ENCODE measurements at regions not wholly inside any gene's neighbourhood (a gene's known extent, or its start where the extent isn't known, plus 50 kb on each side); places are given as distances from the start of the nearest gene placed in this dataset.

DNA sequence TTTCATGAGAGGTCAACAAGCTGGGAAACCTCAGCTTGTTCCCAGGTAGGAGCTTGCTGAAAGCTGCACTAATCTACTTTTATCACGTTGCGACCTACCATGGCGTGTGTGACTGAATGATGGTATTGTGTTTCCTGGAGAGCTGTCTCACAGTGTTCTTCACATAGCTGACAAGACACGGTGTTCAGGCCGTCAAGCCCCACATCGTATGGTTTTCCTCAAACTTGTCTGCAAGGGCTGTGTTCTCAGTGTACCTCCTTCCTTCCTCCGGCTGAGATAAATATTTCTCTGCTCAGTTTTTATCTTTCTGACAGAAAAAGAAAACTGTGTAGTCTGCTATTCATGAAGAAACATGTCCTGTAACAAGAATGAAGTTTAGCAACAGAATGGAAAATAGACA is 244.8 kb downstream of the DCDC2C start:
- Histone ChIP-seq H3K4me3 (no peak overlapping the region), H3K9me3 (ENCODE audit: low read depth) (no peaks in the 10 kb centered on the region), H2AFZ (replicated peaks) (no peak overlapping the region), H3F3A (ENCODE audit: low read depth) (no peaks in the 10 kb centered on the region), H3K79me2 (ENCODE audit: low read depth) (no peaks in the 10 kb centered on the region), H3K4me2 (no peak overlapping the region), H3K9ac (no peak overlapping the region), H3K36me3 (no peaks in the 10 kb centered on the region), H3K27ac (no peak overlapping the region), H3K4me1 (no peaks in the 10 kb centered on the region), H3K27me3 (no peaks in the 10 kb centered on the region), H4K20me1 (ENCODE audit: low read depth) (no peaks in the 10 kb centered on the region)
- H3K9me3 Mint-ChIP-seq: peaks cover 27% of the 10 kb centered on the region
- H3K4me1 Mint-ChIP-seq: peaks cover 2% of the 10 kb centered on the region
- peak overlapping the region; percentile 42 for H3K27ac Mint-ChIP-seq
- DNase-seq (ENCODE audit: low spot score): no peak
- H3K36me3 Mint-ChIP-seq: peaks cover 1% of the 10 kb centered on the region
- no peak for TF ChIP-seq EZH2phosphoT487 (IDR thresholded peaks at IDR 0.05)
- no peak overlapping the region for H3K4me3 Mint-ChIP-seq
- no peaks in the 10 kb centered on the region for H3K27me3 Mint-ChIP-seq (ENCODE audit: insufficient read depth, low read depth)

DNA sequence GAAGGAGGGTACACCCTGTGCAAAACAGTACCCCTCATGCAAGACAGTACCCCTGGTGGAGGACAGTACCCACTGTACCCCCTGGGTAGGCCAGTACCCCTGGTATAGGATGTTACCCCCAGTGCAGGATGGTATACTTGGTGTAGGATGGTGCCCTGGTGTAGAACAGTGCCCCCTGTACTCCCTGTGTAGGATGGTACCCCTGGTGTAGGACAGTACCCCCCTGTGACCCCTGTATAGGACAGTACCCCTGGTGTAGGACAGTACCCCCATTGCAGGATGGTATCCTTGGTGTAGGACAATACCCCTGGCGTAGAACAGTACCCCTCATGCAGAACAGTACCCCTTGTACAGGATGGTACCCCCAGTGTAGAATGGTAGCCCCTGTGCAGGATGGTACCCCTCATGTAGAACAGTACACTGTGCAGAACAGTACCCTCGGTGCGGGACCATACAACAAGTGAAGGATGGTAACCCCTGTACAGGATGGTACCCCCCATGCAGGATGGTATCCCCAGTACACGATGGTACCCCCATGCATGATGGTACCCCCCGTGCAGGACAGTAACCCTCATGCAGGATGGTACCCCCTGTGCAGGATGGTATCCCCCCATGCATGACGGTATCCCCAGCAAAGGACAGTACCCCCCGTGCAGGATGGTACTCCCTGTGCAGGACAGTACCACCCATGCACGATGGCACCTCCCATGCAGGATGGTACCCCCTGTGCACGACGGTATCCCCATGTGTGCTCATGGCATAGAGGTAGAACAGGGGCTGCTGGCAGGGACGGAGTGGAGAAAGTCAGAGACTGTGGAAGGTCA is 248.0 kb downstream of the DCDC2C start:
- H3K4me1 Mint-ChIP-seq: peaks cover 15% of the 10 kb centered on the region
- Histone ChIP-seq H3K4me3 (no peak overlapping the region), H3K27me3 (no peaks in the 10 kb centered on the region), H3K9me3 (ENCODE audit: low read depth) (no peaks in the 10 kb centered on the region), H3K4me1 (no peaks in the 10 kb centered on the region), H3K4me2 (no peak overlapping the region), H3K36me3 (no peaks in the 10 kb centered on the region), H2AFZ (replicated peaks) (no peak overlapping the region), H3K79me2 (ENCODE audit: low read depth) (no peaks in the 10 kb centered on the region), H3K9ac (no peak overlapping the region), H3K27ac (no peak overlapping the region), H3F3A (ENCODE audit: low read depth) (no peaks in the 10 kb centered on the region), H4K20me1 (ENCODE audit: low read depth) (no peaks in the 10 kb centered on the region)
- peaks cover 18% of the 10 kb centered on the region for H3K9me3 Mint-ChIP-seq
- no peak overlapping the region for H3K27ac Mint-ChIP-seq
- H3K36me3 Mint-ChIP-seq: no peaks in the 10 kb centered on the region
- TF ChIP-seq EZH2phosphoT487 (IDR thresholded peaks at IDR 0.05) (no peak), EZH2 (IDR thresholded peaks at IDR 0.05) (no peak)
- TF ChIP-seq, protein P1, sequence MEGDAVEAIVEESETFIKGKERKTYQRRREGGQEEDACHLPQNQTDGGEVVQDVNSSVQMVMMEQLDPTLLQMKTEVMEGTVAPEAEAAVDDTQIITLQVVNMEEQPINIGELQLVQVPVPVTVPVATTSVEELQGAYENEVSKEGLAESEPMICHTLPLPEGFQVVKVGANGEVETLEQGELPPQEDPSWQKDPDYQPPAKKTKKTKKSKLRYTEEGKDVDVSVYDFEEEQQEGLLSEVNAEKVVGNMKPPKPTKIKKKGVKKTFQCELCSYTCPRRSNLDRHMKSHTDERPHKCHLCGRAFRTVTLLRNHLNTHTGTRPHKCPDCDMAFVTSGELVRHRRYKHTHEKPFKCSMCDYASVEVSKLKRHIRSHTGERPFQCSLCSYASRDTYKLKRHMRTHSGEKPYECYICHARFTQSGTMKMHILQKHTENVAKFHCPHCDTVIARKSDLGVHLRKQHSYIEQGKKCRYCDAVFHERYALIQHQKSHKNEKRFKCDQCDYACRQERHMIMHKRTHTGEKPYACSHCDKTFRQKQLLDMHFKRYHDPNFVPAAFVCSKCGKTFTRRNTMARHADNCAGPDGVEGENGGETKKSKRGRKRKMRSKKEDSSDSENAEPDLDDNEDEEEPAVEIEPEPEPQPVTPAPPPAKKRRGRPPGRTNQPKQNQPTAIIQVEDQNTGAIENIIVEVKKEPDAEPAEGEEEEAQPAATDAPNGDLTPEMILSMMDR (IDR thresholded peaks at IDR 0.05): no peak
- peaks cover 7% of the 10 kb centered on the region for H3K27me3 Mint-ChIP-seq (ENCODE audit: insufficient read depth, low read depth)
- H3K4me3 Mint-ChIP-seq: no peak overlapping the region
- DNase-seq (ENCODE audit: low spot score): no peak

DNA sequence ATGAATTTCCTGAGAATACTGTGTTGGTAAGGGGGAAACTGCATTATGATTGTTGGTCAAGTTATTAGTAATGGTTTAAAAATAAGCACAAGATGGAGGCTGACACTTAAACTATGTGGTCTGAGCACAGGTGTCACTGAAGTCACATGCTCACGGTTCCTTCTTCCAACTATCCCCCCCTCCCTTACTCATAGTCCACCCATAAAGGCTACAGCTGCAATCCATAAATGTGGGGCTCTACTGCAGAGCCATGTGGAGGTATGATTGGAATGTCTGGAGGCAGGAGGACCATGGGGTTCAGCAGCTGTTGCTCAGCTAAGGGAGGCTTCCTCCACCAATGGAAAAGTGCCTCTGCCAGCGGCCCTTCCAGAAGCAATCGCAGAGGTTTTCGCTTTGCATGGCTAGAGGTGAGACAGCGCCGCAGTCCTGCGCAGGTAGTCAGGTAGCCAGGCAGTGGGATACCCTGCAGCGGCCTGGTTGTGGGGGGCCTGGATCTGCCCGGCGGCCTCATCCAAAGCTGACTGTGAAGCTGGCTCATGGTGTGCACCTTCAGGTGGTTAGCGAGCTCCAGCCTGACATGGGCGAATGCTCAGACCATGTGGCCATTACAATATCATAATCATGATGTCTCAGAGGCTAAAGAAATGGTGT is 249.6 kb downstream of the DCDC2C start:
- Mint-ChIP-seq H3K27me3 (ENCODE audit: insufficient read depth, low read depth) (peaks cover 10% of the 10 kb centered on the region), H3K36me3 (peaks cover under 1% of the 10 kb centered on the region)

More for the DNA sequence above, 249.6 kb downstream of the DCDC2C start:
- no peak overlapping the region for H3K27ac Mint-ChIP-seq
- Histone ChIP-seq H3K27me3 (no peaks in the 10 kb centered on the region), H3K27ac (no peak overlapping the region), H3K4me3 (no peak overlapping the region), H3K4me2 (no peak overlapping the region), H3K4me1 (no peaks in the 10 kb centered on the region), H4K20me1 (ENCODE audit: low read depth) (no peaks in the 10 kb centered on the region), H3K36me3 (no peaks in the 10 kb centered on the region), H3K9me3 (ENCODE audit: low read depth) (no peaks in the 10 kb centered on the region), H2AFZ (replicated peaks) (no peak overlapping the region), H3F3A (ENCODE audit: low read depth) (no peaks in the 10 kb centered on the region), H3K9ac (no peak overlapping the region), H3K79me2 (ENCODE audit: low read depth) (no peaks in the 10 kb centered on the region)
- no peak for TF ChIP-seq EZH2 (IDR thresholded peaks at IDR 0.05)
- TF ChIP-seq, protein P1 (IDR thresholded peaks at IDR 0.05): no peak
- no peak for TF ChIP-seq EZH2phosphoT487 (IDR thresholded peaks at IDR 0.05)
- H3K4me3 Mint-ChIP-seq: no peak overlapping the region
- peaks cover 23% of the 10 kb centered on the region for H3K4me1 Mint-ChIP-seq
- peaks cover 17% of the 10 kb centered on the region for H3K9me3 Mint-ChIP-seq
- DNase-seq (ENCODE audit: low spot score): no peak

Measured in neural progenitor cell (in vitro differentiated cells).